GM21447 (cell line): ENCODE measurements at regions not wholly inside any gene's neighbourhood (a gene's known extent, or its start where the extent isn't known, plus 50 kb on each side); places are given as distances from the start of the nearest gene placed in this dataset.
A peak's percentile ranks its signal among the peaks of the same experiment; 100 is the strongest.
"Not testable (repeated sequence)": the region's sequence is repeated elsewhere in the genome, so short reads cannot be mapped to it uniquely, and the experiment has no call there.

Experiments used
- ATAC-seq: cut with Tn5 transposase; IDR thresholded peaks from one replicate; pipeline ENCODE4 v1.9.1; 2021; ENCODE audit not compliant: unreplicated experiment

DNA sequence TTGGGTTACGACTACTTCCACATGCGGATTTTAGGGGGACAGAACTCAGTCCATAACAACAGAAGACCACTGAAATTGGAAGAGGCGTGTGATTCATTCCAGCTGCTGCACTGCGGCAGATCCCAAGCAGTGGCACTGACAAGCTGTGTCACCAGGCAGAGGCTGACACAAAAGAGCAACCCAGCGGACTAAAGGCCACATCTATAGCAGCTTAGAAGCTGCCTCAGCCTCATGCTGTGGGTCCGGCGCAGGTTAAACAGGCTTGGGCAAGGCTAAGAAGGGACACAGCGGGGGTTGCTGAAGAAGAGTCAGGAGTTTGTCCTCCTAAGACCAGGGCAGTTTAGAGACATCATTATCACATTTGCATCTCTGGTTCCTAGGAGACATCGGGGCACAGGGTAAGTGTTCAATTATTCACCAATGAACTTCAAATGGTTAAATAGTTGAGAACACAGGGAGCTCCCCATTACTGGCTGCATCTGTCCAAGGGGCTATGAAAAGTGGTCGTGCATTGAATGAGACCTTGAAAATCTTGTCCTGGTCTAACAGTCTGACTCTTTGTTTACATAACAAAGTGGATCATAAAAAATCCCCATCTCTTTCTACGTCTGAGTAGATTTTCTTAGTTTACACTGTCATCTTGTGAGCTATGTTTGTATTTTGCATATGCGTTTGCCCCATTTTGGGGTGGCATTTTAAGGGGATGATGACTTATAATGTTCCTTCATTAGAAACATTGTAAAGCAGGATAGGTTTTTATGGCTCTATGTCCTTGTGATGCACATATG is 162.3 kb upstream of the TRIB2 start:
- no peak for ATAC-seq

DNA sequence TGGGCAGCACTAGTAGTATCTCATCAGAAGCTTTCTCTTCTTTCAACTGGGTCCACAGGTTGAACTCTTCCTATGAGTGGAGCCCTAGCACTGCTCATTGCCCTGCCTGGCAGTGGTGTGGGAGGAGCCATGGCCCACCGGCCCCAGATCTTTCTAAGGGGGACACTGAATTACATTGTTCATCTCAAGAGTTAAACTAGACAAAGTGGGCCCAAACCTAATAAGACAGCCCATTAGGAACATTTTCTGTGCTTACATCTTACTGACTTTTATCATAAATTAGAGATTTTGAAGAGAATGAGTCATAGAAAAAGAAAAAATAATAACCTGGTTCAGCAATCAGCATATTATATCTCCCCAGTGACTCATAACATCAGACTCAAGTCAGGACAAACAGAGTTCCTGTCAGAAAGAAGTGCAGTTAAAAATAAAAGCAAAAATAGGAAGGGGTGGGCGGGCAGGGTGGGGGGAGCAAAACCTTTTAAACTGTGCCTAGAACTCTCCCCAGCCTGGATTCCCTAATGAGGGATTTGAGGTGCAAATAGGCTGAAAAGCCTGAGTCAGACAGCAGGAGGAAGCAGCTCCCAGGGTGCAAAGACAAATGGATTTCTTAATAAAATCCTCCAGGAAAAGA is 161.6 kb upstream of the TRIB2 start:
- ATAC-seq: no peak

DNA sequence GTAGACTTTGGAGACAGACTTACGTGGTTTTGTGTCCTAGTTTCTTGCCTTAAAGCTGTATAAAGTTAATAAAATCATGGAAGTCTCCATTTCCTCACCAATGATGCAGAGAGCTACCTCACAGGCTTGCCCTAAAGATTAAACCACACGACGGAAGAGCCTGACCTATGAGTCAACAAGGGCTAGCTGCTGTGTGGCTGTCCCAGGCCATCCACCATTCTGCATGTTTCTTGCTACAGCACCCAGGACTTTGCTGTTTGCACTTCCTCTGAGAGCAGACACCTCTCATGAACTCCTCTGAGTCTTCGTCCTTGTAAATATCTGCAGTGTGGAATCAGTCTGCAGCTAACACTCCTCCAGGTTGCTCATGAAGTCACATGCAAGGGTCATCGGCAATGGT is 160.0 kb upstream of the TRIB2 start:
- no peak for ATAC-seq

DNA sequence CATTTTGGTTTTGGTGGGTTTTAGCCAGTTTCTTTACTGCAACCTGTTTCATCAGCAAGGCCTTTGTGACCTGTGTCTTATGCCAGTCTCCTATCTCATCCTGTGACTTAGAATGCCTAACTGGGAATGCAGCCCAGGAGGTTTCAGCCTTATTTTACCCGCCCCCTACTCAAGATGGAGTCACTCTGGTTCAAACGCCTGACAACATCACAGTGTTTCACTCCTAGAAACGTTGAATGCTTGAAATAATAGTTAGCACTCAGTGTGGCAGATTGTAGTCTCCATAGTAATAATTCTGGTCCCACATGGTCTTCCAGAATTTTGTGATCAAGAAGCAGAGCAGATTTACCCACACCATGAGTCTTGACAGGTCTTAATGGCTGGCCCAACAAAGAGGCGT is 159.0 kb upstream of the TRIB2 start:
- no peak for ATAC-seq

DNA sequence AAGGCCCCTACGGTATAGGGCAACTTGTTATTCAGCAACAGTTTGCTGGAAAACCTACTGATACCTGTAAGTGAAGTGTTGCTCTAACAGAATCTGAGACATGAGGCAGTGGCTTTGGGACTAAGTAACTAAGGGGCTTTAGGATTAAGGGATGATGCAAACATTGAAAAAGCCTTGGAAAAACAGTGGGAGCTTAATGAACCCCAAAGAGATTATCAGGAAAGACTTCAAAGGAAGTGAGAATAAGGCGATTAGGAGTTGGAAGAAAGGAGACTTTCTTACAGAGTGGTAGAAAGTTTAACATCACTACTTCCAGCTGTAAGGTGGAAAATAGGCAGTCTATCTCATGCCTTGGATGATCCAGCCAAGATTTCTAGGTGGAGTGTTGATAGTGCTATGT is 158.2 kb upstream of the TRIB2 start:
- ATAC-seq: no peak

DNA sequence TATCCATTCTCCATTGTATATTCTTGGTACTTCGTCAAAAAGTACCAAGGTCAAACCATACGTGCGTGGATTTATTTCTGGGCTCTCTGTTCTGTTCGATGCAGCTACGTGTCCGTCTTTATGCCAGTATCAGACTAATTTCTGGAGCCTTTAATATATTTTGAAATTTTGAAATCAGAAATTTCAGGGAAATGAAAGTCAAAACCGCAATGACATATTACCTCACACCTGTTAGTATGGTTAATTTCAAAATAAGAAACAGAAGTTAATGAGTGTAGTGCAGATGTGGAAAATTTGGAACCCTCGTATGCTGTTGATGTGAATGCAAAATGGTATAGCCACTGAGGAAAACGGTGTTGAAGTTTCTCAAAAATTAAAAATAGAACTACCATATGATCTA is 156.1 kb upstream of the TRIB2 start:
- no peak for ATAC-seq

DNA sequence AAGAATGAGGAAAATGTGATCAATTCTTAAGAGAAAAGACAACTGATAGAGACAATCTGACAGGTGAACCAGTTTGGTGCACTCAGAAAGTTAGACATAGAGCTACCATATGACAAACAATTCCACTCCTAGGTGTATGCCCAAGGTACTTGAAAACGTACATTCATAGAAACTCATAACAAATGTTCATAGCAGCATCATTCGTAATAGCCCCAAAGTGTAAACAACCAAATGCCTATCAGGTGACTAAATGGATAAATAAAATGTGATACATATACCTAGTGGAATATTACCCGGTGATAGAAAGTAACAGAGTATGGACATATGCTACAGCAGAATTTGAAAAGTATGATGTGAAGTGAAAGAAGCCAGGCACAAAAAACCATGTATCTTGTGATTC is 149.3 kb upstream of the TRIB2 start:
- no peak for ATAC-seq

DNA sequence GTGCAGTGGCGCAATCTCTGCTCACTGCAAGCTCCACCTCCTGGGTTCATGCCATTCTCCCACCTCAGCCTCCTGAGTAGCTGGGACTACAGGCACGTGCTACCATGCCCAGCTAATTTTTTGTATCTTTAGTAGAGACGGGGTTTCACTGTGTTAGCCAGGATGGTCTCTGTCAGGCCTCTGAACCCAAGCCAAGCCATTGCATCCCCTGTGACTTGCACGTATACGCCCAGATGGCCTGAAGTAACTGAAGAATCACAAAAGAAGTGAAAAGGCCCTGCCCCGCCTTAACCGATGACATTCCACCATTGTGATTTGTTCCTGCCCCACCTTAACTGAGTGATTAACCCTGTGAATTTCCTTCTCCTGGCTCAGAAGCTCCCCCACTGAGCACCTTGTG is 147.2 kb upstream of the TRIB2 start:
- not testable (repeated sequence) for ATAC-seq

DNA sequence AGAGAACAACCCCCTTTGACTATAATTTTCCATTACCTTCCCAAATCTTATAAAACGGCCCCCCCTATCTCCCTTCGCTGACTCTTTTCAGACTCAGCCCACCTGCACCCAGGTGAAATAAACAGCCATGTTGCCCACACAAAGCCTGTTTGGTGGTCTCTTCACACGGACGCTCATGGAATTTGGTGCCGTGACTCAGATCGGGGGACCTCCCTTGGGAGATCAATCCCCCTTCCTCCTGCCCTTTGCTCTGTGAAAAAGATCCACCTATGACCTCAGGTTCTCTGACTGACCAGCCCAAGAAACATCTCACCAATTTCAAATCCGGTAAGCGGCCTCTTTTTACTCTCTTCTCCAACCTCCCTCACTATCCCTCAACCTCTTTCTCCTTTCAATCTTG is 146.8 kb upstream of the TRIB2 start:
- ATAC-seq: not testable (repeated sequence)

DNA sequence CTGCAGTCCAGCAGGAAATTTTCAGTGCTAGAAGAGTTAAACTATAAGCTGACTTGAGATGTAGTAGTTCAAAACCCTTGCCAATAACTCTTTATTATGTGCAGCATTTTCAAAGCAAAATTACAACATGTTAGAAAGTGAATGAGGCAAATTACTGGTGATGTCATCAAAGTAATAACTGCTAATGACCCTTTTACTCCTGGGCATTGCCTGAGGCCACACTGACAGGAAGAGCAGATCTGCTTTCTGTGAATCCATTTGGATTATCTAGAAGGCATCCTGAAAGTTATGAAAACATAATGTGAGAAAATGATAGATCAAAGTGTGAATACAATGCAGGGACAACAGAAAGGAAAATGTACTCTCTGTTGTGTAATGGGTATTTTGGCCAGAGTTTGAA is 139.6 kb upstream of the TRIB2 start:
- ATAC-seq: no peak

DNA sequence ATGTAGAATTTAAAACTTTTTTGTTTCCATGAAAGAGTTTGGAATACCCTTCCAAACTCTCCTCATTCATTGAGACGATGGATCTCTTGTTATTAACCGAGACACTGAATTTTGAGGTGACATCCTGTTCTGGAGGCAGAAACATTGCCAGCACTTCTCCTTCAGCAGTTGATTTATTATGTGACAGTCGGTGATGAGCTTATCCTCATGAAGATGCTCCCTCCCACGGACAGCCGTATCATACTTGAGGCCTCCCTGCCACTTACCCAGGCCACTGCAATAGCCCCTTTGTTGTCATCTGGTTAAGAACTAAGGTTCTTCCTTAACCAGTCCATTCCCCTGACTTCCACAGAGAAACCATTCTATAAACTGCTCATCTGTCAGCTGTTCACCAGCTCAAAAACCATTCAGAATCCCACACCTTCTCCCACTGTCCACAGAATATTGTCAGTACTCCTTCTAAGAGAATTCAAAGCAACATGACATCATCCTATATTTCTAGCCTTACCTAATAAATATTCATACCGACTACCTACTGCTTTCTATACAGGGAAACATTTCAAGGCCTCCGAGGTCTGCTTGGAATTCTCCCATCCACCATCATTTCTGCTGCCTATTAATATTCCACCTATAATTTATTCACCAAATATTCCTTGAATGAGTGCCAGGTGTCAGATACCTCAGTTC is 139.0 kb upstream of the TRIB2 start:
- no peak for ATAC-seq

DNA sequence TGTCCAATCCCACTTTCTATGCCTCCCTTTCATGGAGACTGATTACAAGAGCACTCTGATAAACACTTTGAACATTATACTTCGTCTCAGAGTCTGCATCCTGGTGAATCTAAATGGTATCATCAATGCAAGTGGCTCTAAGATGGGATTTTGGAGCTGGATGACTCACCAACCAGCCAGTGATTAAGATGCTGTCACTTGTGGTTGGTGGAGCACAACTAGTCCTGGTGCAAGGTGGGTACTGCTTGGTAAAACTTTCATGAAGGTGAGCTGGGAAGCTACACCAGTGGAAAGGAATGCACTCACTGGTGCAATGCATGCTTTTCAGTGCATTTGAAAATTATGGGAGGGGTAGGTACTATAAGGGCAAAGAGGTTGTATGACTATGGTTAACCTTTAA is 137.7 kb upstream of the TRIB2 start:
- no peak for ATAC-seq

DNA sequence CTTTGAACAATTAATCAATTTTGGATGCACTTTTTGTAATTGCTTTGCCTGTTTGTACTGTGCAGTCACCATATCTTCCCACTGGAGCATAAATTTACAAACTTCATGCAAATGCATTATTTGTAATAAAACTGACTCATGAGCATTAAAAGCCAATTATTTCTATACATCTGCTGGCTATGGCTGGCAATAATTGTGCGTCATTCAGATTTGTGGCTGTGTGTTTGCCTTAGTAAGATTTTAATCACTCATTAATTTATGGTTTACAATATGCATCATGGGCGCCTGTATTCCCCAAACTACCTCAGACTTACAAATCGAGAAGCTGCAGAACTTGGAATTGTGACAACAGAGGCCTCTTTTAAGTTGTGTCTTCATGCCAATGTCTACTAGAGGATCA is 132.4 kb upstream of the TRIB2 start:
- no peak for ATAC-seq

DNA sequence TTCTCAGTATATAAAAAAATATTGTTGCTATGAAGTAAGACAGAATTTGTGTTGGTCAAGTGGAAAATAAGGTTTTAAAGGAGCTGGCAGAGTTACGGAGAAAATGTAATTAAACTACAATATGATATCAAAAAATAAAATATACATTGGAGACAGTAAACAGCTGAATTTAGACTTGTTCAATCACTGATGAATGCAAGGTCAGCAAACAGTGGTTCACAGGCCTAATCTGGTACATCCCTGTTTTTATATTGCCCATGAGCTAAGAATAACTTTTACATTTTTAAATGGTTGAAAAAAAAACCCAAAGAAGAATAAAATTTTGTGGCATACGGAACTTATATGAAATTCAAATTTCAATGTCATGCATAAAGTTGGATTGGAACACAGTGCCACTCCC is 131.0 kb upstream of the TRIB2 start:
- ATAC-seq: no peak

DNA sequence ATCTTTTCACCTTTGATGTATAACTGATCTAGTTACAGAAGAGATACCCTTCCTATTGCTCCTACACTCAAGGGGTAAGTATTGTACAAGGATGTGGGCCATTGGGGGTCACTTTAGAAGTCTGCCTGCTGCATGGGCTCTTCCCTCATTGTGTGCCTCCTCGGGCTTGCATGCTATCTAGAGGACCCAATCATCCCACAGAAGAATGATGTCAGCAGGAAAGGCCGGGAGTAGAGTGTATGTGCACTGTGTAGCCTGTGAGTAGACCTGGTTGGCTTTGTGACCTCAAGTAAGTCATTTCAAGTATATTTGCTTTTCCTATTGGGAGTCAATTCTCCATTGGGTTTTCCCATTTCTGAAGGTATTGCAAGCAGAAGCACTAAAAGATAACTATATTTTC is 129.5 kb upstream of the TRIB2 start:
- no peak for ATAC-seq

DNA sequence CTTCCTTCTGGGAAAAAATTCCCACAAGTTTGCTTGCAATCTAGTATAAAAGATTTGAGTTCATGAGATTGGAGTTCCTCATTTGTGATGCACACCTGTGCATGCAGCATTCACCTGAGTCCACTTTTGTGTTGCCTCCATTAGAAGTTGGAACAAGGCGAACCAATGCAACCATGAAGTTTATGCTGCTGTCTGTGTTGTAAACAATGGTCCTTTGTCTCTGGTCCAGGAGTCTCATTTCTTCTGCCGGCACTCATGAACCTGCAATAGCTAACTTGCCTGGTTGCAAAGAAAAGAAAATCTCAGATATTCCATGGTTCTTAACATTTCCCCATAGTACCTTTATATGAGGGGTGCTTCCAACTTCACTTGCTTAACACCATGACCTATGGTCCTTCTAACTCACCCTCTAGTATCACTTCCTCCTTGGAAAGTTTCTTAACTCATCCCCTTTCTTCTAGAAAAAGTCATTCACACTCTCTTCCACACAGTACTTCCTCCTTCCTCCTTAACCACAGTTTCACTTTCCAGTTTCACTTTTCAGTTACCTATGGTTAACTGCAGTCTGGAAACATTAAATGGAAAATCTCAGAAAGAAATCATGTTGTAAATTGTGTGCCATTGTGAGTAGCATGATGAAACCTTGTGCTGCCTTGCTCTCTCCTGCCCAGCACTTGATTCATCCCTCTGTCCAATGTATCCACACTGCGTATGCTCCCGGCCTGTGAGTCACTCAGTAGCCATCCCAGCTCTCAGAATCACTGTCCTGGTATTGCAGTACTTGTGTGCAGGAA is 128.8 kb upstream of the TRIB2 start:
- ATAC-seq: peak; percentile 94

DNA sequence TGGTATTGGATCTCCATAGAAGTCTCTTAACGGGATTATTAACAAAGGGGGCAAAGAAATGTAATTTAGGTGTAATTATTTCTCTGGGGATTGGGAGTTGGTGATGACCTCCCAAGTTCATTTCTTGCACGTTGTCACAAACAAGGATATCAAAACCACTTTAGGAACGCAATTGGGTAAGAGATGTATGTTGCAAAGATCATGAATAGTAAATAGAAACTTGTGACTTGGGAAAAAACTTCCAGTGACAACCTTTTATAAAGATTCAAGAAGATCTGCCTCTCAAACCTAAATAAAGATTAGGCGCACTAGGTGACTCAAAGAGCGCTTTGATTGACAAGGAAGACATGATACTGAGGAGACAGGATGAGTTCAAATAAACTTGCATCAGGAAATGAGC is 127.8 kb upstream of the TRIB2 start:
- ATAC-seq: no peak

DNA sequence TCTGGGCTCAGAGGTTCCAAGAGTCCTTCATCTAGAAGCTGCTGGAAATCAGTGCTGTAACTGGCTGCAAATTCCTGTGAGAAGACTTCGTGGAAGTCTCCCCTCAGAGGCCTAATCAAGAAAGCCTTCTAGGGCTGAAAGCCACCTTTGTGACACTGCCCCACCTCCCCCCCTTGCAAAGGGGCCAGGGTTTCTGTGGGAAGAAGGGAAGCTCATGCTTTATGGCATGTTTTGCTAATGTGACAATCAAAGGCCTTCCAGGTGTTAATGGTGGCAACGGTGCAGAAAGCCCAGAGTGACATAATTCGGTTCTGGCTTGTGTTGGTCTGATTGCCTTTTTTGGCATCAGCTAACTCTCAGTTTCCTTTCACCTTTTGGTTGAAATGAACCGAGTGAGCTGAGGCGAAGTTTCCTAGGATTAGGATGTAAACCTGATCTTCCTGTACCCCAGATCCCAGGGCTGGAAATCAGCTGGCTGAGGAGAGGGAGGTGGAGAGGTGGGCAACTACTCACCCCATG is 126.9 kb upstream of the TRIB2 start:
- ATAC-seq: no peak

DNA sequence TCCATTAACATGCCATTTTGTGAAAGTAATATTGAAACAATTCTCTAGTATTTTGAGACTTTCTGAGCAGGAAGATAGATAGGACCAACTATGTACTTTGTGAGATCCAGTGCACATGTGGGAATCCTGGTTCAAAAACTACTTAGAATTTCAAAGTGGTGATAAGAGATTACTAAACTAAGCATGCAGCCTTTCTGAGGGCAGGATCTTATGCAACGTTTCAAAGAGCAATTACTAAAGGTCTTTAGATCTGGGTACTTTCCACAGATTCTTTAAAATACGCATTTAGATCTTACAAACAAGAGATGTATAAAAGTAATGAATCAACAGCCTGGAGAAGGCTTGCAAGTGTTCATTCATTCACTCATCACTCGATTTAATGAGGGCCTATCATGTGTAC is 124.4 kb upstream of the TRIB2 start:
- ATAC-seq: no peak

DNA sequence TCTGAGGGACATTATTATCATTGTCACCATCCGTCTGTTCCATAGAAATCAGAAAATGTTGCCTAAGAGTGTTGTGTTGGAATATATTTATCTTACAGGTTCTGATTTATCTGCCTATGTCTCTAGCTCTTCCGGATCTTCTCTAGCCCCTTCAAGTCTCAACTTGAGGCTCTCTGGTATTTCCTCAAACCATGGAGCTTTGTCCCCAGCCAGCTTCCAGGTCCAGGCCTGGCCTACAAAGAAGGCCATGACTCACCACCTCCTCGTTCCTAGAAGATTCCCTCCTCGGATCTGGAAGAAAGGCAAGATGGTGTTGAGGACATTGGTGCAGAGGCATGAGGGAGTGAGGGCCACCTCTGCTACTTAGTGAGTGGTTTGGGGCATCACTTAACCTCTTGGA is 122.1 kb upstream of the TRIB2 start:
- no peak for ATAC-seq

DNA sequence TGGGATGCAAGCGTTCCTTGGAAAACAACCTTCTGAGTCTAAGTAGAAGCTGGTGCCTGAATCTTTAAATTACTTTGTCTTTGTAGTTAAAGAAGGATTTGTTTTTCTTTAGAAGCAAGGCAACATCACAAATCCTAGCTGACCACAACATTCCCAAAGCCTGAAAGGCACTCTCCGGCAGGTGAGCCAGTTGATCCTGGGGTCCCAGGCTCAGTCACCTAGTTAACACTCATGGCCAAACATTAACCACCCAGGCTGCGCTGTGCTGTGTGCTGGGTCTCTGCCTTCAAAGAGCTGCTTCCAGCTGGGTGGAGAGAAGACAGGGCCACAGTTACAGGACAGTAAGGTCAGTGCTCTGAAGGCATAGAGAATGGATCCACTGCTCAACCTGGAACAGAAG is 120.0 kb upstream of the TRIB2 start:
- no peak for ATAC-seq
